H1 (cell line): ENCODE measurements at regions not wholly inside any gene's neighbourhood (a gene's known extent, or its start where the extent isn't known, plus 50 kb on each side); places are given as distances from the start of the nearest gene placed in this dataset.

Experiments used
- CTCF ChIA-PET: fragments of 300-600 bp; sonication (Branson Sonifier 250); formaldehyde crosslinking; loops from one replicate; lab custom pipeline; 2021; ENCODE audit not compliant: partially characterized antibody; lab: Charles Lee
- POLR2A ChIA-PET: fragments of 300-600 bp; sonication (Branson Sonifier 250); formaldehyde crosslinking; loops from one replicate; lab custom pipeline; 2021; ENCODE audit warnings: inconsistent platforms; ENCODE audit not compliant: partially characterized antibody; lab: Charles Lee
- DNase-seq, 2 experiments: peaks; one replicate each; pipeline versions ENCODE4 v3.0.0 to v3.0.0-alpha.2; 2010 to 2022; ENCODE audit warnings: low spot score in 2 of 2, low read depth in 1 of 2, mixed read lengths in 1 of 2
- FAIRE-seq: peaks from 2 replicates; lab custom pipeline; 2011; peaks lifted over from hg19 to GRCh38; lab: Jason Lieb, UNC
- H2AFZ ChIP-seq: 2 replicates; pipeline ENCODE4 v1.8.1; 2012; ENCODE audit warnings: low read length, inconsistent platforms
- H2AK5ac ChIP-seq: 2 replicates; pipeline ENCODE4 v1.6.1; 2013; ENCODE audit warnings: low read depth, low read length
- H2BK120ac ChIP-seq: replicated peaks from 2 replicates; pipeline ENCODE3; 2013; ENCODE audit warnings: low read depth, low read length, inconsistent platforms
- H2BK12ac ChIP-seq: 2 replicates; pipeline ENCODE4 v1.6.1; 2013; ENCODE audit warnings: low read depth, low read length
- H2BK15ac ChIP-seq: 2 replicates; pipeline ENCODE4 v1.6.1; 2013; ENCODE audit warnings: low read length
- H2BK20ac ChIP-seq: 2 replicates; pipeline ENCODE4 v1.6.1; 2013; ENCODE audit warnings: low read length
- H2BK5ac ChIP-seq: 2 replicates; pipeline ENCODE4 v1.6.1; 2013; ENCODE audit warnings: low read depth, low read length
- H3K14ac ChIP-seq: 2 replicates; pipeline ENCODE4 v1.6.1; 2013; ENCODE audit warnings: inconsistent platforms; ENCODE audit not compliant: insufficient read length
- H3K18ac ChIP-seq: 2 replicates; pipeline ENCODE4 v1.6.1; 2013; ENCODE audit warnings: low read length; ENCODE audit errors: extremely low read depth
- H3K23ac ChIP-seq: 2 replicates; pipeline ENCODE4 v1.6.1; 2013; ENCODE audit warnings: inconsistent platforms; ENCODE audit not compliant: insufficient read length
- H3K23me2 ChIP-seq: 2 replicates; pipeline ENCODE4 v1.6.1; 2013; ENCODE audit warnings: low read depth, low read length
- H3K27ac ChIP-seq: 2 replicates; pipeline ENCODE4 v1.6.1; 2011; ENCODE audit warnings: low read depth, low read length, inconsistent platforms
- H3K27me3 ChIP-seq, 4 experiments: replicated peaks in 1 of 4; 1 replicate in 1 of 4; 2 replicates in 3 of 4; pipeline versions ENCODE4 v1.6.1 to v1.8.1; 2011 to 2013; ENCODE audit warnings: low read length in 3 of 4, mild to moderate bottlenecking in 3 of 4, inconsistent platforms in 2 of 4, mixed read lengths in 2 of 4, moderate library complexity in 1 of 4; ENCODE audit not compliant: control insufficient read depth in 3 of 4, insufficient read depth in 3 of 4; ENCODE audit errors: extremely low read depth in 1 of 4
- H3K36me3 ChIP-seq, 4 experiments: 2 replicates each; pipeline versions ENCODE4 v1.6.1 to v1.8.1; 2011 to 2013; ENCODE audit warnings: mild to moderate bottlenecking in 4 of 4, low read length in 3 of 4, moderate library complexity in 2 of 4, control low read depth in 1 of 4, inconsistent platforms in 1 of 4; ENCODE audit not compliant: insufficient read depth in 4 of 4, control insufficient read depth in 2 of 4
- H3K4ac ChIP-seq: replicated peaks from 2 replicates; pipeline ENCODE3; 2013; ENCODE audit warnings: low read length, low read depth, mixed read lengths, inconsistent platforms; ENCODE audit not compliant: insufficient read length
- H3K4me1 ChIP-seq, 4 experiments: replicated peaks in 1 of 4; 1 replicate in 1 of 4; 2 replicates in 3 of 4; pipeline versions ENCODE4 v1.6.1 to v1.8.1; 2011 to 2013; ENCODE audit warnings: low read length in 3 of 4, inconsistent platforms in 2 of 4, mixed read lengths in 1 of 4; ENCODE audit not compliant: insufficient read depth in 4 of 4, control insufficient read depth in 3 of 4
- H3K4me2 ChIP-seq, 2 experiments: 2 replicates each; pipeline versions ENCODE4 v1.6.1 to v1.8.1; 2011 to 2013; ENCODE audit warnings: low read depth in 2 of 2, low read length in 2 of 2, control low read depth in 1 of 2, inconsistent platforms in 1 of 2, mild to moderate bottlenecking in 1 of 2; ENCODE audit not compliant: insufficient read depth in 1 of 2
- H3K4me3 ChIP-seq, 4 experiments: fragments of 200-600, 300-600 bp in 1 of 4; sonication (generic), shearing (Covaris generic), sonication (Bioruptor Twin) in 1 of 4; 2 replicates each; pipeline versions ENCODE4 v1.5.1 to v1.8.1; 2011 to 2016; ENCODE audit warnings: low read length in 4 of 4, low read depth in 3 of 4, control low read depth in 2 of 4, inconsistent platforms in 2 of 4, mild to moderate bottlenecking in 2 of 4, mixed read lengths in 1 of 4, moderate library complexity in 1 of 4; ENCODE audit not compliant: insufficient read depth in 2 of 4; ENCODE audit errors: extremely low read depth in 1 of 4
- H3K56ac ChIP-seq: replicated peaks from 2 replicates; pipeline ENCODE3; 2013; ENCODE audit warnings: low read depth, mild to moderate bottlenecking, mixed read lengths, low read length, inconsistent platforms; ENCODE audit not compliant: insufficient read length
- H3K79me1 ChIP-seq: 2 replicates; pipeline ENCODE4 v1.6.1; 2013; ENCODE audit warnings: low read depth, low read length, control low read depth
- H3K79me2 ChIP-seq, 2 experiments: 2 replicates each; pipeline versions ENCODE4 v1.6.1 to v1.8.1; 2012 to 2013; ENCODE audit warnings: low read length in 2 of 2, mild to moderate bottlenecking in 2 of 2, inconsistent platforms in 1 of 2; ENCODE audit not compliant: insufficient read depth in 2 of 2, control insufficient read depth in 1 of 2
- H3K9ac ChIP-seq, 4 experiments: replicated peaks in 1 of 4; 1 replicate in 1 of 4; 2 replicates in 3 of 4; pipeline versions ENCODE4 v1.6.1 to v1.8.1; 2011 to 2013; ENCODE audit warnings: low read depth in 3 of 4, low read length in 3 of 4, control low read depth in 2 of 4, mild to moderate bottlenecking in 2 of 4, moderate library complexity in 2 of 4, inconsistent platforms in 1 of 4; ENCODE audit errors: extremely low read depth in 1 of 4
- H3K9me3 ChIP-seq, 2 experiments: 2 replicates each; pipeline versions ENCODE4 v1.6.1 to v1.8.1; 2012 to 2013; ENCODE audit warnings: mild to moderate bottlenecking in 2 of 2, moderate library complexity in 2 of 2, control low read depth in 1 of 2, inconsistent platforms in 1 of 2, low read depth in 1 of 2, low read length in 1 of 2, mixed read lengths in 1 of 2; ENCODE audit not compliant: insufficient read depth in 2 of 2
- H4K20me1 ChIP-seq, 2 experiments: replicated peaks in 1 of 2; 2 replicates each; pipeline versions ENCODE3 to v1.8.1; 2011 to 2013; ENCODE audit warnings: inconsistent platforms in 2 of 2, low read length in 2 of 2, mild to moderate bottlenecking in 1 of 2; ENCODE audit not compliant: insufficient read depth in 2 of 2, control insufficient read depth in 1 of 2
- H4K5ac ChIP-seq: 2 replicates; pipeline ENCODE4 v1.6.1; 2013; ENCODE audit warnings: low read length, low read depth, mixed read lengths, inconsistent platforms; ENCODE audit not compliant: insufficient read length
- H4K8ac ChIP-seq: 2 replicates; pipeline ENCODE4 v1.8.0; 2013; ENCODE audit warnings: mild to moderate bottlenecking, moderate library complexity, low read length, inconsistent platforms; ENCODE audit not compliant: insufficient read depth; ENCODE audit errors: extremely low read depth
- H4K91ac ChIP-seq: replicated peaks from 2 replicates; pipeline ENCODE3; 2013; ENCODE audit warnings: low read length, mixed read lengths, inconsistent platforms; ENCODE audit not compliant: insufficient read length
- CEBPB ChIP-seq: IDR thresholded peaks from 2 replicates; pipeline ENCODE4 v1.6.1; 2012; ENCODE audit warnings: low read depth, low read length
- CREB1 ChIP-seq: IDR thresholded peaks from 2 replicates; pipeline ENCODE4 v1.6.1; 2012; ENCODE audit warnings: inconsistent platforms
- E2F6 ChIP-seq: IDR thresholded peaks from 2 replicates; pipeline ENCODE4 v1.6.1; 2012; ENCODE audit warnings: inconsistent platforms
- NRF1 ChIP-seq: IDR thresholded peaks from 2 replicates; pipeline ENCODE4 v1.6.1; 2011; ENCODE audit warnings: mild to moderate bottlenecking, low read depth, low read length, improper control_type of control experiment
- POLR2AphosphoS5 ChIP-seq: IDR thresholded peaks from 2 replicates; pipeline ENCODE4 v1.6.1; 2011; ENCODE audit warnings: low read depth, low read length
- RFX5 ChIP-seq: IDR thresholded peaks from 2 replicates; pipeline ENCODE4 v1.6.1; 2011; ENCODE audit warnings: low read depth, low read length, improper control_type of control experiment, borderline replicate concordance
- SP1 ChIP-seq: IDR thresholded peaks from 2 replicates; pipeline ENCODE4 v1.6.1; 2011; ENCODE audit warnings: low read depth, low read length
- WGBS, 2 experiments: shearing (Covaris generic) in 1 of 2; methylation state at CpG; one replicate each; pipeline versions ENCODE4 v1.1.6 to v1.1.7; 2013 to 2015; ENCODE audit warnings: low lambda C conversion rate in 2 of 2, mixed read lengths in 2 of 2, inconsistent platforms in 1 of 2, low coverage in 1 of 2, missing lambda C conversion rate in 1 of 2; ENCODE audit not compliant: insufficient replicate concordance in 2 of 2, insufficient coverage in 1 of 2, insufficient read length in 1 of 2; ENCODE audit errors: extremely low coverage in 1 of 2, missing lambda C conversion rate in 1 of 2; 5-methylcytosine and 5-hydroxymethylcytosine counted together

- no peak overlapping the region for H2BK15ac ChIP-seq
- WGBS, 2 experiments, result 79% methylated on average over 4 of the region's 4 CpGs; no CpG with 5 or more reads in 1 of the 2 experiments
- no peaks in the 10 kb centered on the region for H3K36me3 ChIP-seq
- H3K79me1 ChIP-seq, result no peaks in the 10 kb centered on the region
- H4K5ac ChIP-seq, result no peak overlapping the region
- DNase-seq, result no peak
- H4K8ac ChIP-seq, result no peak overlapping the region
- H3K4me3 ChIP-seq, result no peak overlapping the region
- H2AK5ac ChIP-seq, result no peak overlapping the region
- no peaks in the 10 kb centered on the region for H3K23me2 ChIP-seq
- no peak overlapping the region for H3K18ac ChIP-seq
- no peak overlapping the region for H3K4ac ChIP-seq
- H4K20me1 ChIP-seq, result no peaks in the 10 kb centered on the region
- H3K4me1 ChIP-seq, result no peaks in the 10 kb centered on the region
- no peak overlapping the region for H3K9ac ChIP-seq
- no peak for FAIRE-seq
- no peaks in the 10 kb centered on the region for H3K79me2 ChIP-seq
- H3K14ac ChIP-seq, result no peak overlapping the region
- H2BK5ac ChIP-seq, result no peak overlapping the region
- POLR2A ChIA-PET, result no interaction called here
- H3K4me2 ChIP-seq, result no peak overlapping the region
- no peak overlapping the region for H3K23ac ChIP-seq
- H4K91ac ChIP-seq, result no peak overlapping the region
- no peak overlapping the region for H2BK12ac ChIP-seq
- H3K56ac ChIP-seq, result no peak overlapping the region
- no peak overlapping the region for H3K27ac ChIP-seq
- H2AFZ ChIP-seq, result no peak overlapping the region
- no peak overlapping the region for H2BK20ac ChIP-seq
- CTCF ChIA-PET, result no interaction called here
- TF ChIP-seq E2F6 (no peak), CEBPB (no peak), CREB1 (no peak), SP1 (no peak), RFX5 (no peak), POLR2AphosphoS5 (no peak), NRF1 (no peak)
- H3K9me3 ChIP-seq, result peaks cover 14 to 17% of the 10 kb centered on the region in 2 experiments
- H2BK120ac ChIP-seq, result no peak overlapping the region
- H3K27me3 ChIP-seq, result no peaks in the 10 kb centered on the region
Measured at GRCh38 chr14:37948266-37948665, 259.4 kb upstream of the SSTR1 start.
